GM23338 (cell line): ENCODE measurements at regions not wholly inside any gene's neighbourhood (a gene's known extent, or its start where the extent isn't known, plus 50 kb on each side); places are given as distances from the start of the nearest gene placed in this dataset.

Experiments used
- ATAC-seq: fragments of 200-7000 bp; cut with Tn5 transposase; 3 replicates; pipeline ENCODE4 v1.9.1; 2020
- DNase-seq: peaks from one replicate; pipeline ENCODE4 v3.0.0-alpha.2; 2015; ENCODE audit warnings: low spot score
- H2AFZ ChIP-seq: fragments of 200-600 bp; sonication (generic); 2 replicates; pipeline ENCODE4 v1.8.0; 2016; ENCODE audit warnings: antibody characterized with exemption, mild to moderate bottlenecking, moderate library complexity
- H3F3A ChIP-seq: fragments of 200-600 bp; sonication (generic); replicated peaks from 2 replicates; pipeline ENCODE4 v1.8.0; 2017; ENCODE audit warnings: antibody characterized with exemption, mixed run types, low read depth
- H3K27ac ChIP-seq: fragments of 200-600 bp; sonication (generic); 2 replicates; pipeline ENCODE4 v1.6.1; 2016; ENCODE audit warnings: low read depth
- H3K27me3 ChIP-seq: fragments of 200-600 bp; sonication (generic); 2 replicates; pipeline ENCODE4 v1.8.0; 2016; ENCODE audit warnings: mild to moderate bottlenecking, mixed run types, moderate library complexity; ENCODE audit not compliant: insufficient read depth
- H3K36me3 ChIP-seq: fragments of 200-600 bp; sonication (generic); 2 replicates; pipeline ENCODE4 v1.8.0; 2016; ENCODE audit warnings: mild to moderate bottlenecking; ENCODE audit not compliant: insufficient read depth
- H3K4me1 ChIP-seq: fragments of 200-600 bp; sonication (generic); 2 replicates; pipeline ENCODE4 v1.8.0; 2016; ENCODE audit warnings: mild to moderate bottlenecking, moderate library complexity; ENCODE audit not compliant: insufficient read depth
- H3K4me2 ChIP-seq: fragments of 200-600 bp; sonication (generic); 2 replicates; pipeline ENCODE4 v1.7.1; 2017; ENCODE audit warnings: mixed run types
- H3K4me3 ChIP-seq: fragments of 200-600 bp; sonication (generic); 2 replicates; pipeline ENCODE4 v1.6.1; 2016; ENCODE audit warnings: mixed run types
- H3K79me2 ChIP-seq: fragments of 200-600 bp; sonication (generic); replicated peaks from 2 replicates; pipeline ENCODE4 v1.8.0; 2017; ENCODE audit warnings: mild to moderate bottlenecking; ENCODE audit not compliant: insufficient read depth
- H3K9me2 ChIP-seq: fragments of 200-600 bp; sonication (generic); 2 replicates; pipeline ENCODE4 v1.8.0; 2017; ENCODE audit not compliant: insufficient read depth
- H4K20me1 ChIP-seq: fragments of 200-600 bp; sonication (generic); replicated peaks from 2 replicates; pipeline ENCODE4 v1.8.0; 2017; ENCODE audit warnings: mild to moderate bottlenecking; ENCODE audit not compliant: insufficient read depth
- H3K27ac Mint-ChIP-seq: 2 replicates; pipeline ENCODE4 v1.8.0; 2020; ENCODE audit warnings: inconsistent platforms, mild to moderate bottlenecking, moderate library complexity, mixed read lengths
- H3K27me3 Mint-ChIP-seq: 3 replicates; pipeline ENCODE4 v1.8.0; 2022; ENCODE audit warnings: low read depth, mild to moderate bottlenecking, moderate library complexity, mixed read lengths, inconsistent platforms; ENCODE audit not compliant: insufficient read depth, poor library complexity
- H3K36me3 Mint-ChIP-seq: 3 replicates; pipeline ENCODE4 v1.8.0; 2021; ENCODE audit warnings: low read depth, mild to moderate bottlenecking, inconsistent platforms, moderate library complexity, mixed read lengths
- H3K4me1 Mint-ChIP-seq: 3 replicates; pipeline ENCODE4 v1.8.0; 2020; ENCODE audit warnings: mild to moderate bottlenecking, inconsistent platforms, mixed read lengths
- H3K4me3 Mint-ChIP-seq: 3 replicates; pipeline ENCODE4 v1.8.0; 2021; ENCODE audit warnings: moderate library complexity, mild to moderate bottlenecking, inconsistent platforms, mixed read lengths
- H3K9me3 Mint-ChIP-seq: 3 replicates; pipeline ENCODE4 v1.8.0; 2020; ENCODE audit warnings: moderate library complexity, mild to moderate bottlenecking, inconsistent platforms, mixed read lengths
- CREB1 ChIP-seq: fragments of 250-450 bp; sonication (Bioruptor Pico); IDR thresholded peaks from 2 replicates; pipeline ENCODE4 v1.5.0; 2020; ENCODE audit warnings: low read depth, mild to moderate bottlenecking, moderate library complexity
- EZH2phosphoT487 ChIP-seq: fragments of 200-600 bp; sonication (generic); IDR thresholded peaks from one replicate; pipeline ENCODE4 v1.8.1; 2018; ENCODE audit warnings: antibody characterized with exemption; ENCODE audit not compliant: unreplicated experiment
- JUNB ChIP-seq: IDR thresholded peaks from one replicate; pipeline ENCODE4 v1.6.1; 2016; ENCODE audit warnings: antibody characterized with exemption; ENCODE audit not compliant: unreplicated experiment
- NANOG ChIP-seq: IDR thresholded peaks from 2 replicates; pipeline ENCODE4 v1.6.1; 2016; ENCODE audit warnings: antibody characterized with exemption, borderline replicate concordance
- POLR2AphosphoS5 ChIP-seq: IDR thresholded peaks from 2 replicates; pipeline ENCODE4 v1.6.1; 2016; ENCODE audit warnings: antibody characterized with exemption, low read depth
- REST ChIP-seq: IDR thresholded peaks from one replicate; pipeline ENCODE4 v1.6.1; 2018; ENCODE audit warnings: antibody characterized with exemption; ENCODE audit not compliant: unreplicated experiment
- ZNF114 ChIP-seq: fragments of 250-450 bp; sonication (Bioruptor Pico); IDR thresholded peaks from 2 replicates; pipeline ENCODE4 v1.5.0; 2020; ENCODE audit warnings: mild to moderate bottlenecking, moderate library complexity
- ZNF331 ChIP-seq: fragments of 250-450 bp; sonication (Bioruptor Pico); IDR thresholded peaks from 2 replicates; pipeline ENCODE4 v1.5.0; 2020; ENCODE audit warnings: low read depth, mild to moderate bottlenecking, moderate library complexity
- ZNF462 ChIP-seq: fragments of 250-450 bp; sonication (Bioruptor Pico); IDR thresholded peaks from 2 replicates; pipeline ENCODE4 v1.5.0; 2020; ENCODE audit warnings: mild to moderate bottlenecking, moderate library complexity
- TF ChIP-seq, protein P1 (sequence below), 2 experiments: fragments of 200-600 bp in 1 of 2; sonication (generic) in 1 of 2; conservative IDR thresholded peaks; 2 replicates each; pipeline versions ENCODE4 v1.5.1 to v1.6.1; 2016 to 2017; ENCODE audit warnings: antibody characterized with exemption in 2 of 2, low read depth in 2 of 2, mild to moderate bottlenecking in 2 of 2, moderate library complexity in 1 of 2
- TF ChIP-seq, protein P2 (sequence below): IDR thresholded peaks from 2 replicates; pipeline ENCODE4 v1.6.1; 2016; ENCODE audit warnings: antibody characterized with exemption

GRCh38 chrX:40249582-40249981 lies 151.8 kb upstream of the BCOR start:
- Mint-ChIP-seq H3K4me1 (peaks cover 18% of the 10 kb centered on the region), H3K9me3 (no peaks in the 10 kb centered on the region), H3K27me3 (peaks cover 13% of the 10 kb centered on the region), H3K36me3 (no peaks in the 10 kb centered on the region), H3K4me3 (no peak overlapping the region), H3K27ac (no peak overlapping the region)
- Histone ChIP-seq H3K36me3 (no peaks in the 10 kb centered on the region), H3K4me2 (no peak overlapping the region), H3K9me2 (no peaks in the 10 kb centered on the region), H3K27ac (no peak overlapping the region), H3K4me1 (0 out of 2 replicates have a peak, but pooled peaks cover 3% of the 10 kb centered on the region), H2AFZ (no peak overlapping the region), H3F3A (no peaks in the 10 kb centered on the region), H3K4me3 (no peak overlapping the region), H3K79me2 (no peaks in the 10 kb centered on the region), H4K20me1 (no peaks in the 10 kb centered on the region), H3K27me3 (no peaks in the 10 kb centered on the region)
- no peak for DNase-seq
- ATAC-seq: no peak
- TF ChIP-seq, protein P1, sequence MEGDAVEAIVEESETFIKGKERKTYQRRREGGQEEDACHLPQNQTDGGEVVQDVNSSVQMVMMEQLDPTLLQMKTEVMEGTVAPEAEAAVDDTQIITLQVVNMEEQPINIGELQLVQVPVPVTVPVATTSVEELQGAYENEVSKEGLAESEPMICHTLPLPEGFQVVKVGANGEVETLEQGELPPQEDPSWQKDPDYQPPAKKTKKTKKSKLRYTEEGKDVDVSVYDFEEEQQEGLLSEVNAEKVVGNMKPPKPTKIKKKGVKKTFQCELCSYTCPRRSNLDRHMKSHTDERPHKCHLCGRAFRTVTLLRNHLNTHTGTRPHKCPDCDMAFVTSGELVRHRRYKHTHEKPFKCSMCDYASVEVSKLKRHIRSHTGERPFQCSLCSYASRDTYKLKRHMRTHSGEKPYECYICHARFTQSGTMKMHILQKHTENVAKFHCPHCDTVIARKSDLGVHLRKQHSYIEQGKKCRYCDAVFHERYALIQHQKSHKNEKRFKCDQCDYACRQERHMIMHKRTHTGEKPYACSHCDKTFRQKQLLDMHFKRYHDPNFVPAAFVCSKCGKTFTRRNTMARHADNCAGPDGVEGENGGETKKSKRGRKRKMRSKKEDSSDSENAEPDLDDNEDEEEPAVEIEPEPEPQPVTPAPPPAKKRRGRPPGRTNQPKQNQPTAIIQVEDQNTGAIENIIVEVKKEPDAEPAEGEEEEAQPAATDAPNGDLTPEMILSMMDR (conservative IDR thresholded peaks at IDR 0.05; ENCODE audit: low read depth in 2 of 2): no peak
- no peak for TF ChIP-seq ZNF462
- TF ChIP-seq, protein P2, sequence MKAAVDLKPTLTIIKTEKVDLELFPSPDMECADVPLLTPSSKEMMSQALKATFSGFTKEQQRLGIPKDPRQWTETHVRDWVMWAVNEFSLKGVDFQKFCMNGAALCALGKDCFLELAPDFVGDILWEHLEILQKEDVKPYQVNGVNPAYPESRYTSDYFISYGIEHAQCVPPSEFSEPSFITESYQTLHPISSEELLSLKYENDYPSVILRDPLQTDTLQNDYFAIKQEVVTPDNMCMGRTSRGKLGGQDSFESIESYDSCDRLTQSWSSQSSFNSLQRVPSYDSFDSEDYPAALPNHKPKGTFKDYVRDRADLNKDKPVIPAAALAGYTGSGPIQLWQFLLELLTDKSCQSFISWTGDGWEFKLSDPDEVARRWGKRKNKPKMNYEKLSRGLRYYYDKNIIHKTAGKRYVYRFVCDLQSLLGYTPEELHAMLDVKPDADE: no peak
- TF ChIP-seq ZNF114 (CRISPR knock-in tag): no peak
- no peak for TF ChIP-seq NANOG
- no peak for TF ChIP-seq JUNB
- TF ChIP-seq EZH2phosphoT487: no peak
- no peak for TF ChIP-seq CREB1 (CRISPR knock-in tag)
- no peak for TF ChIP-seq REST
- no peak for TF ChIP-seq POLR2AphosphoS5
- no peak for TF ChIP-seq ZNF331 (CRISPR knock-in tag)
